Adrenal gland (tissue), 9 donors: ENCODE measurements at regions not wholly inside any gene's neighbourhood (a gene's known extent, or its start where the extent isn't known, plus 50 kb on each side); places are given as distances from the start of the nearest gene placed in this dataset.

Experiments
- DNase-seq, 7 donors: peaks; one replicate each; pipeline ENCODE4 v3.0.0-alpha.2; 2019 to 2020
- H3K27ac ChIP-seq, 5 donors: fragments of 200-600 bp; sonication (generic) in 4 of 5; 1 replicate in 3 of 5; 2 replicates in 2 of 5; pipeline versions ENCODE4 v1.5.1 to v1.8.0; 2016 to 2020; ENCODE audit warnings: mild to moderate bottlenecking in 1 of 5
- H3K27me3 ChIP-seq: fragments of 200-600 bp; 2 replicates; pipeline ENCODE4 v1.8.0; 2021
- H3K36me3 ChIP-seq, 2 donors: fragments of 200-600 bp; replicated peaks in 1 of 2; 1 replicate in 1 of 2; 2 replicates in 1 of 2; pipeline versions ENCODE4 v1.5.1 to v1.8.0; 2018 to 2022
- H3K4me1 ChIP-seq, 2 donors: fragments of 200-600 bp; replicated peaks in 1 of 2; 1 replicate in 1 of 2; 2 replicates in 1 of 2; pipeline versions ENCODE4 v1.5.1 to v1.8.0; 2018 to 2021
- H3K4me3 ChIP-seq, 4 donors: fragments of 200-600 bp; sonication (generic) in 3 of 4; one replicate each; pipeline ENCODE4 v1.5.1; 2016 to 2018
- H3K9me3 ChIP-seq, 3 donors: fragments of 200-600 bp; sonication (generic) in 1 of 3; replicated peaks in 1 of 3; 1 replicate in 2 of 3; 2 replicates in 1 of 3; pipeline versions ENCODE4 v1.5.1 to v1.8.0; 2016 to 2021
- CTCF ChIP-seq, 6 experiments: fragments of 450-650 bp in 4 of 6; fragments of 200-600 bp in 2 of 6; sonication (generic) in 1 of 6; IDR thresholded peaks; 1 replicate in 5 of 6; 2 replicates in 1 of 6; pipeline versions ENCODE4 v1.5.1 to v1.8.0; 2016 to 2021; ENCODE audit warnings: antibody characterized with exemption in 6 of 6, mild to moderate bottlenecking in 2 of 6, moderate library complexity in 1 of 6
- POLR2A ChIP-seq, 2 donors: fragments of 450-650 bp; IDR thresholded peaks; one replicate each; pipeline ENCODE4 v1.6.1; 2017; ENCODE audit warnings: antibody characterized with exemption in 2 of 2, mild to moderate bottlenecking in 2 of 2, moderate library complexity in 1 of 2
- WGBS, 4 donors: extraction: QIAGEN DNeasy Blood & Tissue Kit in 2 of 4; methylation state at CpG; one replicate each; pipeline versions ENCODE4 v1.1.5 to v1.1.7; 2013 to 2017; 5-methylcytosine and 5-hydroxymethylcytosine counted together
- intact Hi-C, 2 donors: fragments of 100-400 bp; cut with DNase I; formaldehyde crosslinking; loops; one replicate each; pipeline versions ENCODE4 v1.14.1 to v1.15.0; 2022 to 2023
- donor health status: healthy with polysubstance abuse.
- donor health status: Bipolar disorder and iron deficiency.
- donor health status: DM: yes; HTN: yes; CAD: no.
- donor health status: DM: no; HTN: no; CAD: no.
- donor health status: DM: no; HTN: no; CAD: no.

GRCh38 chr3:22923711-22924110, 279.4 kb upstream of the UBE2E2 start:
- Histone ChIP-seq H3K36me3 (no peaks in the 10 kb centered on the region), H3K4me1 (no peaks in the 10 kb centered on the region), H3K27ac (no peak overlapping the region), H3K27me3 (no peaks in the 10 kb centered on the region), H3K4me3 (no peak overlapping the region), H3K9me3 (no peaks in the 10 kb centered on the region)
- intact Hi-C loops, result no loop called here
- WGBS, 4 donors, result 72 to 81% (median 76%) methylated on average over 2 of the region's 2 CpGs
- DNase-seq, result no peak
- no peak for TF ChIP-seq POLR2A (IDR thresholded peaks at IDR 0.05)
- no peak for TF ChIP-seq CTCF (IDR thresholded peaks at IDR 0.05)

- no peaks in the 10 kb centered on the region for H3K36me3 ChIP-seq
- intact Hi-C loops, result no loop called here
- no peaks in the 10 kb centered on the region for H3K27me3 ChIP-seq
- H3K4me1 ChIP-seq, result no peaks in the 10 kb centered on the region
- DNase-seq, result peak in 3 of 7 donors; percentile 7 to 49 (median 16)
- no peak overlapping the region for H3K27ac ChIP-seq
- H3K4me3 ChIP-seq, result no peak overlapping the region
- TF ChIP-seq CTCF (IDR thresholded peaks at IDR 0.05) (no peak), POLR2A (IDR thresholded peaks at IDR 0.05) (no peak)
- WGBS, 4 donors, result 59 to 71% (median 67%) methylated on average over 8 of the region's 8 CpGs
- H3K9me3 ChIP-seq, result no peaks in the 10 kb centered on the region
These were observed 274.7 kb upstream of the UBE2E2 start for GRCh38 chr3:22928216-22929110.

GRCh38 chr3:22933051-22933840, 269.9 kb upstream of the UBE2E2 start:
- H3K4me3 ChIP-seq, result no peak overlapping the region
- WGBS, 4 donors, result 77 to 85% (median 80%) methylated on average over 5 of the region's 5 CpGs
- TF ChIP-seq CTCF (IDR thresholded peaks at IDR 0.05) (no peak), POLR2A (IDR thresholded peaks at IDR 0.05) (no peak)
- no peaks in the 10 kb centered on the region for H3K27me3 ChIP-seq
- H3K4me1 ChIP-seq, result no peaks in the 10 kb centered on the region
- H3K27ac ChIP-seq, result no peak overlapping the region
- intact Hi-C loops, result no loop called here
- no peaks in the 10 kb centered on the region for H3K36me3 ChIP-seq
- H3K9me3 ChIP-seq, result no peaks in the 10 kb centered on the region
- DNase-seq, result no peak

DNA sequence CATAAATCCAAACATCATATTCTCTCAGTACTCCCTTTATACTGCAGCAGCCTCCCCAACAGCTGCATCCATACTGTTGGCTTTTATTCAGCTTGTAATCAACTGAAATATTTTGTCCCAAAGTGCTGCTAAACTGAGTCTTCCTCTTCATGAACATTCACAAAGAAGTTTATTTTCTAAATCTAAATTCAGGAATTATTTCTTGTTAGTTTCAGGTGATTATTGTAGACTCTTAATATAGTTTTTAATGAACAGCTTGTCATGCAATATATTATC, 269.3 kb upstream of the UBE2E2 start:
- H3K9me3 ChIP-seq, result no peaks in the 10 kb centered on the region
- H3K4me1 ChIP-seq, result no peaks in the 10 kb centered on the region
- no peak overlapping the region for H3K4me3 ChIP-seq
- TF ChIP-seq CTCF (IDR thresholded peaks at IDR 0.05) (no peak), POLR2A (IDR thresholded peaks at IDR 0.05) (no peak)
- no peaks in the 10 kb centered on the region for H3K27me3 ChIP-seq
- H3K27ac ChIP-seq, result no peak overlapping the region
- intact Hi-C loops, result no loop called here
- H3K36me3 ChIP-seq, result no peaks in the 10 kb centered on the region
- DNase-seq, result no peak
